SK-N-SH (cell line): ENCODE measurements at regions not wholly inside any gene's neighbourhood (a gene's known extent, or its start where the extent isn't known, plus 50 kb on each side); places are given as distances from the start of the nearest gene placed in this dataset.

Experiments
- CTCF ChIA-PET: fragments of 300-600, 350-600 bp; formaldehyde crosslinking; extraction: SDS; loops from one replicate; lab custom pipeline; 2021; lab: Yijun Ruan, JAX
- POLR2A ChIA-PET: fragments of 350-600 bp; sonication (Branson Sonifier 250); formaldehyde crosslinking; extraction: SDS; loops from one replicate; lab custom pipeline; 2020; ENCODE audit warnings: antibody characterized with exemption, inconsistent platforms; lab: Yijun Ruan, JAX
- DNase-seq: peaks from one replicate; pipeline ENCODE4 v3.0.0; 2012
- H2AFZ ChIP-seq: fragments of 200-600 bp; sonication (generic); 2 replicates; pipeline ENCODE4 v1.8.1; 2016; ENCODE audit warnings: antibody characterized with exemption, mild to moderate bottlenecking, low read depth
- H3F3A ChIP-seq: fragments of 200-600 bp; sonication (generic); replicated peaks from 2 replicates; pipeline ENCODE3; 2016; ENCODE audit warnings: antibody characterized with exemption, mild to moderate bottlenecking; ENCODE audit not compliant: insufficient read depth
- H3K27ac ChIP-seq, 2 experiments: fragments of 200-500 bp in 1 of 2; fragments of 200-600 bp in 1 of 2; sonication (Bioruptor generic) in 1 of 2; sonication (generic), shearing (Covaris generic) in 1 of 2; 2 replicates each; pipeline versions ENCODE4 v1.5.1 to v1.6.1; 2014 to 2016; ENCODE audit warnings: low read depth in 2 of 2, inconsistent platforms in 1 of 2, low read length in 1 of 2, mild to moderate bottlenecking in 1 of 2, mixed read lengths in 1 of 2
- H3K27me3 ChIP-seq: fragments of 200-600 bp; sonication (generic), shearing (Covaris generic); 2 replicates; pipeline ENCODE4 v1.6.1; 2016; ENCODE audit warnings: mixed run types; ENCODE audit not compliant: insufficient read depth
- H3K36me3 ChIP-seq, 2 experiments: fragments of 200-500 bp in 1 of 2; fragments of 200-600 bp in 1 of 2; sonication (Bioruptor generic) in 1 of 2; sonication (generic) in 1 of 2; replicated peaks in 1 of 2; 2 replicates each; pipeline versions ENCODE3 to v1.5.1; 2014 to 2016; ENCODE audit warnings: low read length in 1 of 2, mild to moderate bottlenecking in 1 of 2; ENCODE audit not compliant: insufficient read depth in 2 of 2, control insufficient read depth in 1 of 2
- H3K4me1 ChIP-seq, 2 experiments: fragments of 200-500 bp in 1 of 2; fragments of 200-600 bp in 1 of 2; sonication (Bioruptor generic) in 1 of 2; sonication (generic), shearing (Covaris generic) in 1 of 2; 2 replicates each; pipeline versions ENCODE4 v1.5.1 to v1.6.1; 2014 to 2016; ENCODE audit warnings: low read depth in 1 of 2, low read length in 1 of 2, mixed run types in 1 of 2; ENCODE audit not compliant: insufficient read depth in 2 of 2, control insufficient read depth in 1 of 2
- H3K4me2 ChIP-seq: fragments of 200-600 bp; sonication (generic), shearing (Covaris generic); 2 replicates; pipeline ENCODE4 v1.6.1; 2017; ENCODE audit warnings: mixed run types
- H3K4me3 ChIP-seq, 2 experiments: fragments of 200-500 bp in 1 of 2; fragments of 200-600 bp in 1 of 2; sonication (Bioruptor generic) in 1 of 2; sonication (generic), shearing (Covaris generic) in 1 of 2; 2 replicates each; pipeline versions ENCODE4 v1.5.1 to v1.8.1; 2014 to 2016; ENCODE audit warnings: low read depth in 2 of 2, inconsistent platforms in 1 of 2, low read length in 1 of 2, mild to moderate bottlenecking in 1 of 2, mixed read lengths in 1 of 2, moderate library complexity in 1 of 2
- H3K79me2 ChIP-seq: fragments of 200-600 bp; sonication (generic); 2 replicates; pipeline ENCODE4 v1.8.1; 2017; ENCODE audit warnings: mild to moderate bottlenecking; ENCODE audit not compliant: insufficient read depth
- H3K9ac ChIP-seq: fragments of 200-600 bp; sonication (generic); 2 replicates; pipeline ENCODE4 v1.6.1; 2017; ENCODE audit warnings: mixed run types
- H3K9me2 ChIP-seq: fragments of 200-600 bp; sonication (generic); 2 replicates; pipeline ENCODE4 v1.6.1; 2017; ENCODE audit warnings: mixed run types
- H3K9me3 ChIP-seq: fragments of 200-600 bp; sonication (generic); 2 replicates; pipeline ENCODE4 v1.6.1; 2017; ENCODE audit warnings: mixed run types, mild to moderate bottlenecking, moderate library complexity
- H4K20me1 ChIP-seq: fragments of 200-600 bp; sonication (generic); 2 replicates; pipeline ENCODE4 v1.6.1; 2017; ENCODE audit warnings: mild to moderate bottlenecking, mixed run types; ENCODE audit not compliant: insufficient read depth
- CTCF ChIP-seq: fragments of 200-600 bp; sonication (generic); IDR thresholded peaks from 2 replicates; pipeline ENCODE4 v1.6.1; 2017; ENCODE audit warnings: antibody characterized with exemption, mild to moderate bottlenecking, moderate library complexity
- FOXM1 ChIP-seq: IDR thresholded peaks from 2 replicates; pipeline ENCODE4 v1.4.0; 2012; ENCODE audit warnings: low read depth, mild to moderate bottlenecking
- GATA2 ChIP-seq: sonication (generic); formaldehyde crosslinking; IDR thresholded peaks from 2 replicates; pipeline ENCODE4 v1.5.0; 2020; ENCODE audit warnings: mild to moderate bottlenecking, missing genetic modification reagents
- MEF2A ChIP-seq: IDR thresholded peaks from 2 replicates; pipeline ENCODE4 v1.4.0; 2012; ENCODE audit warnings: low read depth, borderline replicate concordance
- MXI1 ChIP-seq: IDR thresholded peaks from 2 replicates; pipeline ENCODE4 v1.6.1; 2012; ENCODE audit warnings: mild to moderate bottlenecking, low read depth, low read length, improper control_type of control experiment
- RAD21 ChIP-seq: IDR thresholded peaks from 2 replicates; pipeline ENCODE4 v1.6.1; 2012; ENCODE audit warnings: mild to moderate bottlenecking, low read length
- RCOR1 ChIP-seq: fragments of 150-350 bp; IDR thresholded peaks from 2 replicates; pipeline ENCODE4 v1.6.1; 2017; ENCODE audit warnings: antibody characterized with exemption, low read length
- RFX5 ChIP-seq: IDR thresholded peaks from 2 replicates; pipeline ENCODE4 v1.6.1; 2012; ENCODE audit warnings: mild to moderate bottlenecking, improper control_type of control experiment, low read length
- SIN3A ChIP-seq: IDR thresholded peaks from 2 replicates; pipeline ENCODE4 v1.6.1; 2012; ENCODE audit warnings: low read depth, mild to moderate bottlenecking, low read length, moderate library complexity, borderline replicate concordance
- SMC3 ChIP-seq: IDR thresholded peaks from 2 replicates; pipeline ENCODE4 v1.6.1; 2012; ENCODE audit warnings: low read depth, low read length, improper control_type of control experiment
- TCF12 ChIP-seq: IDR thresholded peaks from 2 replicates; pipeline ENCODE4 v1.4.0; 2012
- USF2 ChIP-seq: fragments of 150-350 bp; IDR thresholded peaks from 2 replicates; pipeline ENCODE4 v1.6.1; 2017; ENCODE audit warnings: antibody characterized with exemption, low read length, low read depth, borderline replicate concordance
- YY1 ChIP-seq: IDR thresholded peaks from 2 replicates; pipeline ENCODE4 v1.4.0; 2012; ENCODE audit warnings: low read depth, mild to moderate bottlenecking
- ZBTB33 ChIP-seq: IDR thresholded peaks from 2 replicates; pipeline ENCODE4 v1.4.0; 2012; ENCODE audit warnings: low read depth, borderline replicate concordance
- WGBS: methylation state at CpG from one replicate; pipeline ENCODE4 v1.1.6; 2017; ENCODE audit warnings: low lambda C conversion rate; 5-methylcytosine and 5-hydroxymethylcytosine counted together
- TF ChIP-seq, protein P1 (sequence below): fragments of 150-350 bp; IDR thresholded peaks from 2 replicates; pipeline ENCODE4 v1.6.1; 2016; ENCODE audit warnings: mild to moderate bottlenecking, low read depth, low read length

- Histone ChIP-seq H3K4me2 (no peak overlapping the region), H2AFZ (no peak overlapping the region), H3K9me3 (no peaks in the 10 kb centered on the region; the same call in 1 of the 2 replicates), H3K79me2 (no peaks in the 10 kb centered on the region), H3K36me3 (no peaks in the 10 kb centered on the region), H3F3A (no peaks in the 10 kb centered on the region), H3K9ac (no peak overlapping the region), H3K4me1 (no peaks in the 10 kb centered on the region), H3K9me2 (no peaks in the 10 kb centered on the region), H3K27me3 (no peaks in the 10 kb centered on the region), H3K4me3 (no peak overlapping the region), H3K27ac (no peak overlapping the region), H4K20me1 (no peaks in the 10 kb centered on the region)
- ChIA-PET CTCF (no interaction called here), POLR2A (no interaction called here)
- TF ChIP-seq RCOR1: no peak
- no peak for TF ChIP-seq SMC3
- 20% methylated on average over 3 of the region's 3 CpGs for WGBS
- DNase-seq: no peak
Measured at GRCh38 chr2:83674050-83674449, 785.0 kb downstream of the SUCLG1 start.

DNA sequence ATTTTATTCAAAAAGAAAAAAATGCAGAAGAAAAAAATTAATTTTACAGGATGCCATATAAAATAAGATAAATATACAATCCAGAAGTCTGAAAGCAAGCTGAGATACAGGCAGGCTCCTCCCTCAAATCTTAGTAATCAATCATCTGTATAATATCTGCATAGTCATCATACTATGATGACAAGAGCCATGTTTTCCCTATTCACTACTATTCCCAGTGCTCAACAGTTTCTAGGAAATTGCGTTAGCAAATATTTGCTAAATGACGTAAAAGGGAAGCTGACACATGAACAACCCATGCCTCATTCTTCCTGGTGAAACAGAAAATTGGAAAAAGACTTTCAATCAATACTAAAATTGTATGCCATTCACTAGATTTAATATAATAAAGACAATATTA lies 793.2 kb downstream of the SUCLG1 start:
- CTCF ChIA-PET: no interaction called here
- no peaks in the 10 kb centered on the region for H3F3A ChIP-seq
- no peaks in the 10 kb centered on the region for H3K9me2 ChIP-seq
- WGBS: 5% methylated on average over 2 of the region's 2 CpGs
- no peaks in the 10 kb centered on the region for H3K9me3 ChIP-seq
- H3K4me3 ChIP-seq: no peak overlapping the region
- no peak overlapping the region for H3K27ac ChIP-seq
- no peak overlapping the region for H3K9ac ChIP-seq
- no peaks in the 10 kb centered on the region for H3K4me1 ChIP-seq
- no peaks in the 10 kb centered on the region for H4K20me1 ChIP-seq
- no peaks in the 10 kb centered on the region for H3K36me3 ChIP-seq
- no peaks in the 10 kb centered on the region for H3K79me2 ChIP-seq
- no peak for TF ChIP-seq RAD21
- TF ChIP-seq ZBTB33: no peak
- no peak for TF ChIP-seq RFX5
- TF ChIP-seq SIN3A: no peak
- 0 out of 2 replicates have a peak, but pooled peaks have one; percentile 10 for TF ChIP-seq TCF12
- no peak for TF ChIP-seq MEF2A
- DNase-seq: no peak
- no peaks in the 10 kb centered on the region for H3K27me3 ChIP-seq
- POLR2A ChIA-PET: no interaction called here
- H3K4me2 ChIP-seq: no peak overlapping the region
- H2AFZ ChIP-seq: no peak overlapping the region

GRCh38 chr2:83665154-83665553 lies 793.9 kb downstream of the SUCLG1 start:
- 38% methylated on average over 1 of the region's 1 CpG for WGBS
- POLR2A ChIA-PET: no interaction called here
- Histone ChIP-seq H2AFZ (0 out of 2 replicates have a peak overlapping the region, but pooled peaks have one; percentile 33), H3K36me3 (no peaks in the 10 kb centered on the region), H3K4me1 (no peaks in the 10 kb centered on the region), H3K4me2 (no peak overlapping the region), H3K27me3 (no peaks in the 10 kb centered on the region), H3K9ac (no peak overlapping the region), H3K9me2 (no peaks in the 10 kb centered on the region), H3K27ac (no peak overlapping the region), H3F3A (no peaks in the 10 kb centered on the region), H3K9me3 (no peaks in the 10 kb centered on the region), H4K20me1 (no peaks in the 10 kb centered on the region), H3K4me3 (no peak overlapping the region), H3K79me2 (no peaks in the 10 kb centered on the region)
- CTCF ChIA-PET: no interaction called here
- DNase-seq: no peak
- TF ChIP-seq USF2: no peak
- no peak for TF ChIP-seq FOXM1
- TF ChIP-seq, protein P1, sequence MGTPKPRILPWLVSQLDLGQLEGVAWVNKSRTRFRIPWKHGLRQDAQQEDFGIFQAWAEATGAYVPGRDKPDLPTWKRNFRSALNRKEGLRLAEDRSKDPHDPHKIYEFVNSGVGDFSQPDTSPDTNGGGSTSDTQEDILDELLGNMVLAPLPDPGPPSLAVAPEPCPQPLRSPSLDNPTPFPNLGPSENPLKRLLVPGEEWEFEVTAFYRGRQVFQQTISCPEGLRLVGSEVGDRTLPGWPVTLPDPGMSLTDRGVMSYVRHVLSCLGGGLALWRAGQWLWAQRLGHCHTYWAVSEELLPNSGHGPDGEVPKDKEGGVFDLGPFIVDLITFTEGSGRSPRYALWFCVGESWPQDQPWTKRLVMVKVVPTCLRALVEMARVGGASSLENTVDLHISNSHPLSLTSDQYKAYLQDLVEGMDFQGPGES: no peak
- TF ChIP-seq SMC3: no peak
- no peak for TF ChIP-seq YY1
- TF ChIP-seq MXI1: no peak
- no peak for TF ChIP-seq CTCF
- no peak for TF ChIP-seq GATA2 (CRISPR knock-in tag)
